GM23338 (cell line): ENCODE measurements at regions not wholly inside any gene's neighbourhood (a gene's known extent, or its start where the extent isn't known, plus 50 kb on each side); places are given as distances from the start of the nearest gene placed in this dataset.

Experiments used
- ATAC-seq: fragments of 200-7000 bp; cut with Tn5 transposase; 3 replicates; pipeline ENCODE4 v1.9.1; 2020
- DNase-seq: peaks from one replicate; pipeline ENCODE4 v3.0.0-alpha.2; 2015; ENCODE audit warnings: low spot score
- H2AFZ ChIP-seq: fragments of 200-600 bp; sonication (generic); 2 replicates; pipeline ENCODE4 v1.8.0; 2016; ENCODE audit warnings: antibody characterized with exemption, mild to moderate bottlenecking, moderate library complexity
- H3F3A ChIP-seq: fragments of 200-600 bp; sonication (generic); replicated peaks from 2 replicates; pipeline ENCODE4 v1.8.0; 2017; ENCODE audit warnings: antibody characterized with exemption, mixed run types, low read depth
- H3K27ac ChIP-seq: fragments of 200-600 bp; sonication (generic); 2 replicates; pipeline ENCODE4 v1.6.1; 2016; ENCODE audit warnings: low read depth
- H3K27me3 ChIP-seq: fragments of 200-600 bp; sonication (generic); 2 replicates; pipeline ENCODE4 v1.8.0; 2016; ENCODE audit warnings: mild to moderate bottlenecking, mixed run types, moderate library complexity; ENCODE audit not compliant: insufficient read depth
- H3K36me3 ChIP-seq: fragments of 200-600 bp; sonication (generic); 2 replicates; pipeline ENCODE4 v1.8.0; 2016; ENCODE audit warnings: mild to moderate bottlenecking; ENCODE audit not compliant: insufficient read depth
- H3K4me1 ChIP-seq: fragments of 200-600 bp; sonication (generic); 2 replicates; pipeline ENCODE4 v1.8.0; 2016; ENCODE audit warnings: mild to moderate bottlenecking, moderate library complexity; ENCODE audit not compliant: insufficient read depth
- H3K4me2 ChIP-seq: fragments of 200-600 bp; sonication (generic); 2 replicates; pipeline ENCODE4 v1.7.1; 2017; ENCODE audit warnings: mixed run types
- H3K4me3 ChIP-seq: fragments of 200-600 bp; sonication (generic); 2 replicates; pipeline ENCODE4 v1.6.1; 2016; ENCODE audit warnings: mixed run types
- H3K79me2 ChIP-seq: fragments of 200-600 bp; sonication (generic); replicated peaks from 2 replicates; pipeline ENCODE4 v1.8.0; 2017; ENCODE audit warnings: mild to moderate bottlenecking; ENCODE audit not compliant: insufficient read depth
- H3K9me2 ChIP-seq: fragments of 200-600 bp; sonication (generic); 2 replicates; pipeline ENCODE4 v1.8.0; 2017; ENCODE audit not compliant: insufficient read depth
- H4K20me1 ChIP-seq: fragments of 200-600 bp; sonication (generic); replicated peaks from 2 replicates; pipeline ENCODE4 v1.8.0; 2017; ENCODE audit warnings: mild to moderate bottlenecking; ENCODE audit not compliant: insufficient read depth
- H3K27ac Mint-ChIP-seq: 2 replicates; pipeline ENCODE4 v1.8.0; 2020; ENCODE audit warnings: inconsistent platforms, mild to moderate bottlenecking, moderate library complexity, mixed read lengths
- H3K27me3 Mint-ChIP-seq: 3 replicates; pipeline ENCODE4 v1.8.0; 2022; ENCODE audit warnings: low read depth, mild to moderate bottlenecking, moderate library complexity, mixed read lengths, inconsistent platforms; ENCODE audit not compliant: insufficient read depth, poor library complexity
- H3K36me3 Mint-ChIP-seq: 3 replicates; pipeline ENCODE4 v1.8.0; 2021; ENCODE audit warnings: low read depth, mild to moderate bottlenecking, inconsistent platforms, moderate library complexity, mixed read lengths
- H3K4me1 Mint-ChIP-seq: 3 replicates; pipeline ENCODE4 v1.8.0; 2020; ENCODE audit warnings: mild to moderate bottlenecking, inconsistent platforms, mixed read lengths
- H3K4me3 Mint-ChIP-seq: 3 replicates; pipeline ENCODE4 v1.8.0; 2021; ENCODE audit warnings: moderate library complexity, mild to moderate bottlenecking, inconsistent platforms, mixed read lengths
- H3K9me3 Mint-ChIP-seq: 3 replicates; pipeline ENCODE4 v1.8.0; 2020; ENCODE audit warnings: moderate library complexity, mild to moderate bottlenecking, inconsistent platforms, mixed read lengths
- CREB1 ChIP-seq: fragments of 250-450 bp; sonication (Bioruptor Pico); IDR thresholded peaks from 2 replicates; pipeline ENCODE4 v1.5.0; 2020; ENCODE audit warnings: low read depth, mild to moderate bottlenecking, moderate library complexity
- EZH2 ChIP-seq: fragments of 200-600 bp; sonication (generic); IDR thresholded peaks from one replicate; pipeline ENCODE4 v1.8.0; 2017; ENCODE audit warnings: antibody characterized with exemption, mild to moderate bottlenecking, low read depth; ENCODE audit not compliant: unreplicated experiment
- EZH2phosphoT487 ChIP-seq: fragments of 200-600 bp; sonication (generic); IDR thresholded peaks from one replicate; pipeline ENCODE4 v1.8.1; 2018; ENCODE audit warnings: antibody characterized with exemption; ENCODE audit not compliant: unreplicated experiment
- JUNB ChIP-seq: IDR thresholded peaks from one replicate; pipeline ENCODE4 v1.6.1; 2016; ENCODE audit warnings: antibody characterized with exemption; ENCODE audit not compliant: unreplicated experiment
- NANOG ChIP-seq: IDR thresholded peaks from 2 replicates; pipeline ENCODE4 v1.6.1; 2016; ENCODE audit warnings: antibody characterized with exemption, borderline replicate concordance
- POLR2AphosphoS5 ChIP-seq: IDR thresholded peaks from 2 replicates; pipeline ENCODE4 v1.6.1; 2016; ENCODE audit warnings: antibody characterized with exemption, low read depth
- STAT1 ChIP-seq: IDR thresholded peaks from one replicate; pipeline ENCODE4 v1.6.1; 2016; ENCODE audit warnings: antibody characterized with exemption; ENCODE audit not compliant: unreplicated experiment
- ZNF114 ChIP-seq: fragments of 250-450 bp; sonication (Bioruptor Pico); IDR thresholded peaks from 2 replicates; pipeline ENCODE4 v1.5.0; 2020; ENCODE audit warnings: mild to moderate bottlenecking, moderate library complexity
- ZNF331 ChIP-seq: fragments of 250-450 bp; sonication (Bioruptor Pico); IDR thresholded peaks from 2 replicates; pipeline ENCODE4 v1.5.0; 2020; ENCODE audit warnings: low read depth, mild to moderate bottlenecking, moderate library complexity
- TF ChIP-seq, protein P1 (sequence below): fragments of 250-450 bp; sonication (Bioruptor Pico); IDR thresholded peaks from 2 replicates; pipeline ENCODE4 v1.5.0; 2020; ENCODE audit warnings: mild to moderate bottlenecking, moderate library complexity
- TF ChIP-seq, protein P2 (sequence below): IDR thresholded peaks from 2 replicates; pipeline ENCODE4 v1.6.1; 2016; ENCODE audit warnings: antibody characterized with exemption

DNA sequence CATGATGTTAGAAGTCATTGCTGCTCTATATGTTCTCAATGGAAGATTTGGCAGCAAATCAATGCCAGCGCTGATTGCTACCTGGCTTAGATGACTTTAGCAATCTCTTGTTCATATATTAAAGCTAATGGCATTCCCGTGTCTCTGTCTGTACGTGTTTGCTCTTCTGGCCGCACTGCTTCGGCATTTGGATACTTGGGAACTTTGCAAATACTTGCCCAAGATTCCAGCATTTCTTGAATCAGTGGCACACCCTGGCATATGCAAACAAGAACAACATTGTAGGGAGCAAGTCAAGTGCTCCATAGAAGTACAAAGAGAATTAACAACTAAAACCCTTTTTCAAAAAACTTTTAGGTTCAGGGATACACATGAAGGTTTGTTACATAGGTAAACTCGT lies 128.9 kb upstream of the TMEM164 start (continued):
- TF ChIP-seq, protein P1, sequence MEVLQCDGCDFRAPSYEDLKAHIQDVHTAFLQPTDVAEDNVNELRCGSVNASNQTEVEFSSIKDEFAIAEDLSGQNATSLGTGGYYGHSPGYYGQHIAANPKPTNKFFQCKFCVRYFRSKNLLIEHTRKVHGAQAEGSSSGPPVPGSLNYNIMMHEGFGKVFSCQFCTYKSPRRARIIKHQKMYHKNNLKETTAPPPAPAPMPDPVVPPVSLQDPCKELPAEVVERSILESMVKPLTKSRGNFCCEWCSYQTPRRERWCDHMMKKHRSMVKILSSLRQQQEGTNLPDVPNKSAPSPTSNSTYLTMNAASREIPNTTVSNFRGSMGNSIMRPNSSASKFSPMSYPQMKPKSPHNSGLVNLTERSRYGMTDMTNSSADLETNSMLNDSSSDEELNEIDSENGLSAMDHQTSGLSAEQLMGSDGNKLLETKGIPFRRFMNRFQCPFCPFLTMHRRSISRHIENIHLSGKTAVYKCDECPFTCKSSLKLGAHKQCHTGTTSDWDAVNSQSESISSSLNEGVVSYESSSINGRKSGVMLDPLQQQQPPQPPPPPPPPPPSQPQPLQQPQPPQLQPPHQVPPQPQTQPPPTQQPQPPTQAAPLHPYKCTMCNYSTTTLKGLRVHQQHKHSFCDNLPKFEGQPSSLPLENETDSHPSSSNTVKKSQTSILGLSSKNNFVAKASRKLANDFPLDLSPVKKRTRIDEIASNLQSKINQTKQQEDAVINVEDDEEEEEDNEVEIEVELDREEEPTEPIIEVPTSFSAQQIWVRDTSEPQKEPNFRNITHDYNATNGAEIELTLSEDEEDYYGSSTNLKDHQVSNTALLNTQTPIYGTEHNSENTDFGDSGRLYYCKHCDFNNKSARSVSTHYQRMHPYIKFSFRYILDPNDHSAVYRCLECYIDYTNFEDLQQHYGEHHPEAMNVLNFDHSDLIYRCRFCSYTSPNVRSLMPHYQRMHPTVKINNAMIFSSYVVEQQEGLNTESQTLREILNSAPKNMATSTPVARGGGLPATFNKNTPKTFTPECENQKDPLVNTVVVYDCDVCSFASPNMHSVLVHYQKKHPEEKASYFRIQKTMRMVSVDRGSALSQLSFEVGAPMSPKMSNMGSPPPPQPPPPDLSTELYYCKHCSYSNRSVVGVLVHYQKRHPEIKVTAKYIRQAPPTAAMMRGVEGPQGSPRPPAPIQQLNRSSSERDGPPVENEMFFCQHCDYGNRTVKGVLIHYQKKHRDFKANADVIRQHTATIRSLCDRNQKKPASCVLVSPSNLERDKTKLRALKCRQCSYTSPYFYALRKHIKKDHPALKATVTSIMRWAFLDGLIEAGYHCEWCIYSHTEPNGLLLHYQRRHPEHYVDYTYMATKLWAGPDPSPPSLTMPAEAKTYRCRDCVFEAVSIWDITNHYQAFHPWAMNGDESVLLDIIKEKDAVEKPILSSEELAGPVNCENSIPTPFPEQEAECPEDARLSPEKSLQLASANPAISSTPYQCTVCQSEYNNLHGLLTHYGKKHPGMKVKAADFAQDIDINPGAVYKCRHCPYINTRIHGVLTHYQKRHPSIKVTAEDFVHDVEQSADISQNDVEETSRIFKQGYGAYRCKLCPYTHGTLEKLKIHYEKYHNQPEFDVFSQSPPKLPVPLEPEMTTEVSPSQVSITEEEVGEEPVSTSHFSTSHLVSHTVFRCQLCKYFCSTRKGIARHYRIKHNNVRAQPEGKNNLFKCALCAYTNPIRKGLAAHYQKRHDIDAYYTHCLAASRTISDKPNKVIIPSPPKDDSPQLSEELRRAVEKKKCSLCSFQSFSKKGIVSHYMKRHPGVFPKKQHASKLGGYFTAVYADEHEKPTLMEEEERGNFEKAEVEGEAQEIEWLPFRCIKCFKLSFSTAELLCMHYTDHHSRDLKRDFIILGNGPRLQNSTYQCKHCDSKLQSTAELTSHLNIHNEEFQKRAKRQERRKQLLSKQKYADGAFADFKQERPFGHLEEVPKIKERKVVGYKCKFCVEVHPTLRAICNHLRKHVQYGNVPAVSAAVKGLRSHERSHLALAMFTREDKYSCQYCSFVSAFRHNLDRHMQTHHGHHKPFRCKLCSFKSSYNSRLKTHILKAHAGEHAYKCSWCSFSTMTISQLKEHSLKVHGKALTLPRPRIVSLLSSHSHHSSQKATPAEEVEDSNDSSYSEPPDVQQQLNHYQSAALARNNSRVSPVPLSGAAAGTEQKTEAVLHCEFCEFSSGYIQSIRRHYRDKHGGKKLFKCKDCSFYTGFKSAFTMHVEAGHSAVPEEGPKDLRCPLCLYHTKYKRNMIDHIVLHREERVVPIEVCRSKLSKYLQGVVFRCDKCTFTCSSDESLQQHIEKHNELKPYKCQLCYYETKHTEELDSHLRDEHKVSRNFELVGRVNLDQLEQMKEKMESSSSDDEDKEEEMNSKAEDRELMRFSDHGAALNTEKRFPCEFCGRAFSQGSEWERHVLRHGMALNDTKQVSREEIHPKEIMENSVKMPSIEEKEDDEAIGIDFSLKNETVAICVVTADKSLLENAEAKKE: no peak
- TF ChIP-seq EZH2phosphoT487 (no peak), POLR2AphosphoS5 (no peak), CREB1 (no peak), NANOG (no peak), ZNF331 (no peak), JUNB (no peak), EZH2 (no peak)
- TF ChIP-seq, protein P2, sequence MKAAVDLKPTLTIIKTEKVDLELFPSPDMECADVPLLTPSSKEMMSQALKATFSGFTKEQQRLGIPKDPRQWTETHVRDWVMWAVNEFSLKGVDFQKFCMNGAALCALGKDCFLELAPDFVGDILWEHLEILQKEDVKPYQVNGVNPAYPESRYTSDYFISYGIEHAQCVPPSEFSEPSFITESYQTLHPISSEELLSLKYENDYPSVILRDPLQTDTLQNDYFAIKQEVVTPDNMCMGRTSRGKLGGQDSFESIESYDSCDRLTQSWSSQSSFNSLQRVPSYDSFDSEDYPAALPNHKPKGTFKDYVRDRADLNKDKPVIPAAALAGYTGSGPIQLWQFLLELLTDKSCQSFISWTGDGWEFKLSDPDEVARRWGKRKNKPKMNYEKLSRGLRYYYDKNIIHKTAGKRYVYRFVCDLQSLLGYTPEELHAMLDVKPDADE: no peak

DNA sequence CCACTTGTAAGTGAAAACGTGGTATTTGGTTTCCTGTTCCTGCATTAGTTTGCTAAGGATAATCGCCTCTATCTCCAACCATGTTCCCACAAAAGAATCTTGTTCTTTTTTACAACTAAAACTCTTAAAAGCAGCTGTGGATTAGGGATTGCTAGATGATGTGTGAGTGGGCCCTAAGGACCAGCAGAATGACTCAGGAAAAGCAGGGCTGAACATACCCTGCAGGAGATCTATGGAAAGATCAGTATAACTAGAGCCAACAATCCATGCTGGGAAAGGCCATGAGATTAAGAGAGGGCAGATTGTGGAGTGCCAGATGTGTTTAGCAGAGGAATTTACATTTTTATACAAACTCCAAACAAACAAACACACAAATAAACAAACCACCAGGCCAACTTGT lies 128.4 kb upstream of the TMEM164 start:
- no peak overlapping the region for H3K27ac ChIP-seq
- Mint-ChIP-seq H3K36me3 (no peaks in the 10 kb centered on the region), H3K4me1 (no peaks in the 10 kb centered on the region), H3K27ac (no peak overlapping the region), H3K9me3 (no peaks in the 10 kb centered on the region), H3K27me3 (no peaks in the 10 kb centered on the region), H3K4me3 (no peak overlapping the region)
- ATAC-seq: no peak
- H3K4me3 ChIP-seq: no peak overlapping the region
- no peaks in the 10 kb centered on the region for H4K20me1 ChIP-seq
- H3K27me3 ChIP-seq: no peaks in the 10 kb centered on the region
- no peak overlapping the region for H3K4me2 ChIP-seq
- H3K79me2 ChIP-seq: no peaks in the 10 kb centered on the region
- no peak overlapping the region for H2AFZ ChIP-seq
- no peak for DNase-seq
- no peaks in the 10 kb centered on the region for H3F3A ChIP-seq
- H3K36me3 ChIP-seq: no peaks in the 10 kb centered on the region
- no peaks in the 10 kb centered on the region for H3K9me2 ChIP-seq
- no peaks in the 10 kb centered on the region for H3K4me1 ChIP-seq
- TF ChIP-seq STAT1 (no peak), NANOG (no peak), ZNF114 (CRISPR knock-in tag) (no peak), EZH2 (no peak)
- TF ChIP-seq, protein P1: no peak
